ENCODE measurements at regions not wholly inside any gene's neighbourhood (a gene's known extent, or its start where the extent isn't known, plus 50 kb on each side); places are given as distances from the start of the nearest gene placed in this dataset.

GRCh38 chr17:79458356-79458755 lies 152.5 kb downstream of the RBFOX3 start:
- no peak overlapping the region for H3K27ac ChIP-seq
- H3K9me3 ChIP-seq (ENCODE audit: low read depth), result no peaks in the 10 kb centered on the region
- H3K36me3 ChIP-seq (ENCODE audit: low read depth), result no peaks in the 10 kb centered on the region
- no peak overlapping the region for H3K9ac ChIP-seq
- in situ Hi-C loops (cut with MboI), result no loop called here
- H3K4me1 ChIP-seq (ENCODE audit: insufficient read depth), result no peaks in the 10 kb centered on the region
- no peak overlapping the region for H3K4me3 ChIP-seq
- no peak overlapping the region for H3K4me2 ChIP-seq (ENCODE audit: unreplicated experiment)
- no peaks in the 10 kb centered on the region for H4K20me1 ChIP-seq (ENCODE audit: insufficient read depth)
- no peaks in the 10 kb centered on the region for H3K27me3 ChIP-seq (replicated peaks; ENCODE audit: insufficient read depth)
- H3F3A ChIP-seq (ENCODE audit: insufficient read depth), result no peaks in the 10 kb centered on the region
- WGBS, 2 experiments (ENCODE audit: low coverage in 1 of 2, low lambda C conversion rate in 2 of 2, missing lambda C conversion rate in 2 of 2), result 44 to 45% methylated on average over 12 of the region's 12 CpGs
- no peak overlapping the region for H2AFZ ChIP-seq
- no peaks in the 10 kb centered on the region for H3K79me2 ChIP-seq (ENCODE audit: insufficient read depth)
- no peak for DNase-seq
- TF ChIP-seq EZH2phosphoT487 (IDR thresholded peaks at IDR 0.05; ENCODE audit: insufficient read depth, low read depth), result no peak
- no peak for TF ChIP-seq EZH2 (IDR thresholded peaks at IDR 0.05; ENCODE audit: insufficient read depth, poor library complexity, severe bottlenecking)
- no peaks in the 10 kb centered on the region for H3K9me2 ChIP-seq (ENCODE audit: insufficient read depth)

- H3K4me2 ChIP-seq (ENCODE audit: unreplicated experiment), result no peak overlapping the region
- H3K79me2 ChIP-seq (ENCODE audit: insufficient read depth), result no peaks in the 10 kb centered on the region
- H2AFZ ChIP-seq, result no peak overlapping the region
- no peaks in the 10 kb centered on the region for H3K4me1 ChIP-seq (ENCODE audit: insufficient read depth)
- H3K9me3 ChIP-seq (ENCODE audit: low read depth), result no peaks in the 10 kb centered on the region
- H3K4me3 ChIP-seq, result no peak overlapping the region
- DNase-seq, result no peak
- in situ Hi-C loops (cut with MboI), result no loop called here
- H3K9ac ChIP-seq, result no peak overlapping the region
- H3K9me2 ChIP-seq (ENCODE audit: insufficient read depth), result no peaks in the 10 kb centered on the region
- WGBS, 2 experiments (ENCODE audit: low coverage in 1 of 2, low lambda C conversion rate in 2 of 2, missing lambda C conversion rate in 2 of 2), result 56 to 61% methylated on average over 12 of the region's 12 CpGs
- no peaks in the 10 kb centered on the region for H3K27me3 ChIP-seq (replicated peaks; ENCODE audit: insufficient read depth)
- TF ChIP-seq EZH2 (IDR thresholded peaks at IDR 0.05; ENCODE audit: insufficient read depth, poor library complexity, severe bottlenecking) (no peak), EZH2phosphoT487 (IDR thresholded peaks at IDR 0.05; ENCODE audit: insufficient read depth, low read depth) (no peak)
- H3K36me3 ChIP-seq (ENCODE audit: low read depth), result no peaks in the 10 kb centered on the region
- no peak overlapping the region for H3K27ac ChIP-seq
- H3F3A ChIP-seq (ENCODE audit: insufficient read depth), result no peaks in the 10 kb centered on the region
- H4K20me1 ChIP-seq (ENCODE audit: insufficient read depth), result no peaks in the 10 kb centered on the region
These were observed 153.0 kb downstream of the RBFOX3 start for GRCh38 chr17:79457889-79458288.

GRCh38 chr17:79457376-79457775 lies 153.5 kb downstream of the RBFOX3 start:
- Histone ChIP-seq H3K27me3 (replicated peaks; ENCODE audit: insufficient read depth) (no peaks in the 10 kb centered on the region), H2AFZ (no peak overlapping the region), H3K9ac (no peak overlapping the region)

GRCh38 chr17:79455636-79456035 lies 155.2 kb downstream of the RBFOX3 start:
- Histone ChIP-seq H3K4me1 (ENCODE audit: insufficient read depth) (no peaks in the 10 kb centered on the region), H3K27me3 (replicated peaks; ENCODE audit: insufficient read depth) (no peaks in the 10 kb centered on the region), H2AFZ (no peak overlapping the region), H3K79me2 (ENCODE audit: insufficient read depth) (no peaks in the 10 kb centered on the region), H4K20me1 (ENCODE audit: insufficient read depth) (no peaks in the 10 kb centered on the region), H3K9me2 (ENCODE audit: insufficient read depth) (no peaks in the 10 kb centered on the region), H3K4me3 (no peak overlapping the region), H3K27ac (no peak overlapping the region), H3K9me3 (ENCODE audit: low read depth) (no peaks in the 10 kb centered on the region), H3K4me2 (ENCODE audit: unreplicated experiment) (no peak overlapping the region), H3F3A (ENCODE audit: insufficient read depth) (no peaks in the 10 kb centered on the region), H3K9ac (no peak overlapping the region), H3K36me3 (ENCODE audit: low read depth) (no peaks in the 10 kb centered on the region)
- WGBS, 2 experiments (ENCODE audit: low coverage in 1 of 2, low lambda C conversion rate in 2 of 2, missing lambda C conversion rate in 2 of 2), result 58 to 63% methylated on average over 11 of the region's 11 CpGs
- in situ Hi-C loops (cut with MboI), result no loop called here
- no peak for TF ChIP-seq EZH2 (IDR thresholded peaks at IDR 0.05; ENCODE audit: insufficient read depth, poor library complexity, severe bottlenecking)
- TF ChIP-seq EZH2phosphoT487 (IDR thresholded peaks at IDR 0.05; ENCODE audit: insufficient read depth, low read depth), result no peak
- DNase-seq, result no peak

More at GRCh38 chr17:79457376-79457775, 153.5 kb downstream of the RBFOX3 start:
- in situ Hi-C loops (cut with MboI), result no loop called here
- no peaks in the 10 kb centered on the region for H3K9me3 ChIP-seq (ENCODE audit: low read depth)
- no peaks in the 10 kb centered on the region for H3K4me1 ChIP-seq (ENCODE audit: insufficient read depth)
- no peaks in the 10 kb centered on the region for H3K9me2 ChIP-seq (ENCODE audit: insufficient read depth)
- no peak overlapping the region for H3K4me3 ChIP-seq
- no peaks in the 10 kb centered on the region for H4K20me1 ChIP-seq (ENCODE audit: insufficient read depth)
- no peak for TF ChIP-seq EZH2 (IDR thresholded peaks at IDR 0.05; ENCODE audit: insufficient read depth, poor library complexity, severe bottlenecking)
- no peak for TF ChIP-seq EZH2phosphoT487 (IDR thresholded peaks at IDR 0.05; ENCODE audit: insufficient read depth, low read depth)
- DNase-seq, result no peak
- no peak overlapping the region for H3K4me2 ChIP-seq (ENCODE audit: unreplicated experiment)
- no peaks in the 10 kb centered on the region for H3K79me2 ChIP-seq (ENCODE audit: insufficient read depth)
- WGBS, 2 experiments (ENCODE audit: low coverage in 1 of 2, low lambda C conversion rate in 2 of 2, missing lambda C conversion rate in 2 of 2), result 52 to 54% methylated on average over 17 of the region's 17 CpGs
- no peaks in the 10 kb centered on the region for H3K36me3 ChIP-seq (ENCODE audit: low read depth)
- no peak overlapping the region for H3K27ac ChIP-seq
- H3F3A ChIP-seq (ENCODE audit: insufficient read depth), result no peaks in the 10 kb centered on the region

GRCh38 chr17:79454826-79455225 lies 156.0 kb downstream of the RBFOX3 start:
- TF ChIP-seq EZH2 (IDR thresholded peaks at IDR 0.05; ENCODE audit: insufficient read depth, poor library complexity, severe bottlenecking) (no peak), EZH2phosphoT487 (IDR thresholded peaks at IDR 0.05; ENCODE audit: insufficient read depth, low read depth) (no peak)
- Histone ChIP-seq H3K4me1 (ENCODE audit: insufficient read depth) (no peaks in the 10 kb centered on the region), H2AFZ (no peak overlapping the region), H3K27me3 (replicated peaks; ENCODE audit: insufficient read depth) (no peaks in the 10 kb centered on the region), H3K9ac (no peak overlapping the region), H3K79me2 (ENCODE audit: insufficient read depth) (no peaks in the 10 kb centered on the region), H3K36me3 (ENCODE audit: low read depth) (no peaks in the 10 kb centered on the region), H3K9me2 (ENCODE audit: insufficient read depth) (no peaks in the 10 kb centered on the region), H3F3A (ENCODE audit: insufficient read depth) (no peaks in the 10 kb centered on the region), H3K4me3 (no peak overlapping the region), H4K20me1 (ENCODE audit: insufficient read depth) (no peaks in the 10 kb centered on the region), H3K4me2 (ENCODE audit: unreplicated experiment) (no peak overlapping the region), H3K27ac (no peak overlapping the region), H3K9me3 (ENCODE audit: low read depth) (no peaks in the 10 kb centered on the region)
- WGBS, 2 experiments (ENCODE audit: low coverage in 1 of 2, low lambda C conversion rate in 2 of 2, missing lambda C conversion rate in 2 of 2), result 30 to 39% methylated on average over 4 to 6 of the region's 6 CpGs
- DNase-seq, result no peak
- in situ Hi-C loops (cut with MboI), result no loop called here

Measured in GM23248 (cell line).